ENCODE measurements at regions not wholly inside any gene's neighbourhood (a gene's known extent, or its start where the extent isn't known, plus 50 kb on each side); places are given as distances from the start of the nearest gene placed in this dataset.

- TF ChIP-seq CHD7 (IDR thresholded peaks at IDR 0.05; ENCODE audit: insufficient replicate concordance, low read length) (no peak), HDAC2 (IDR thresholded peaks at IDR 0.05; ENCODE audit: borderline replicate concordance in 1 of 2, low read depth in 2 of 2, low read length in 2 of 2) (no peak), SAP30 (IDR thresholded peaks at IDR 0.05; ENCODE audit: insufficient read depth, insufficient replicate concordance, low read length) (no peak), E2F6 (IDR thresholded peaks at IDR 0.05) (no peak), TAF1 (IDR thresholded peaks at IDR 0.05; ENCODE audit: low read depth, low read length) (no peak), RBBP5 (IDR thresholded peaks at IDR 0.05; ENCODE audit: borderline replicate concordance, low read depth, low read length) (no peak), JUN (IDR thresholded peaks at IDR 0.05; ENCODE audit: low read depth, low read length) (no peak), FOSL1 (IDR thresholded peaks at IDR 0.05; ENCODE audit: insufficient read depth, low read depth, low read length) (no peak), TAF7 (optimal IDR thresholded peaks at IDR 0.05; ENCODE audit: borderline replicate concordance, low read depth, low read length) (no peak), PHF8 (conservative IDR thresholded peaks at IDR 0.05; ENCODE audit: low read depth, low read length) (no peak), SIX5 (IDR thresholded peaks at IDR 0.05; ENCODE audit: low read depth, low read length) (no peak)
Observed at GRCh38 chr5:52648726-52649125, 139.0 kb upstream of the ITGA1 start (continued).

All from H1 (cell line).